ENCODE measurements at regions not wholly inside any gene's neighbourhood (a gene's known extent, or its start where the extent isn't known, plus 50 kb on each side); places are given as distances from the start of the nearest gene placed in this dataset.

DNA sequence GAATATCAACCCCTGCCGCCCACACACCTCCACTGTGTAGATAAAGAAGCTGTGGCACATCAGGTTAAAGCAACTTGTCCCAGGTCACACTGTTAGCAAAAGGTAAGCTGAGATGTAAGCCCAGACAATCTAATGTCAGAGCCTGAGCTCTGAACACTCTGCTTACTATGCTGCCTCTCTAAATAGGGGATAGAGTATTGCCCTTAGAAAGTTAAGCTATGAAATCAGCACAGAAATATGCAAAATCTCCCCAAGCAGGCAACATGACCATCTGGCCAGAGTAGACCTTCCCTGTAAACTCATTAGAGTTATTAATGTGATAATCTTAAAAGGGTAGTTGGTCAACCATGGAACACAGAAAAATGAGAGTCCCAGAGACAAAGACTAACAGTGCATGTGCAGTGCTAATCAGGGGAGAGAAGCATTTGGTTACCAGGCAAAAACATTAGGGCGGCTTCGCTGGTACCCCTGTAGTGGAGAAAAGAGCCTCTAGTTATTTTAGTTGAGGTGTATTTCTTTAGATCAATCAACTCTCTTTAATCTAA, 171.0 kb downstream of the BTG1 start:
- TF ChIP-seq CTCF (IDR thresholded peaks at IDR 0.05; ENCODE audit: low read depth, low read length), result no peak
- no peak for DNase-seq (ENCODE audit: low read depth, low spot score)
- ChIA-PET CTCF (interaction anchor here (1.1 to 1.8 kb wide), 2 partner anchors 163 to 397 kb away, joined by 3 to 6 read pairs; no protein-coding TSS in a partner anchor), POLR2A (interaction anchor here (2.8 kb wide), 1 partner anchor 171 kb away, joined by 10 read pairs; the partner anchor contains the start of gene BTG1)
- H3K27me3 ChIP-seq (ENCODE audit: control insufficient read depth, insufficient read depth, low read length), result no peaks in the 10 kb centered on the region
- no peak overlapping the region for H3K4me3 ChIP-seq (ENCODE audit: low read depth, low read length)
- no peak overlapping the region for H3K27ac ChIP-seq (ENCODE audit: low read depth, low read length)
- no peaks in the 10 kb centered on the region; the same call in 1 of the 2 replicates for H3K9me3 ChIP-seq (ENCODE audit: control insufficient read depth, insufficient read depth, low read length)

- no peak for TF ChIP-seq CTCF (IDR thresholded peaks at IDR 0.05; ENCODE audit: low read depth, low read length)
- Histone ChIP-seq H3K4me3 (ENCODE audit: low read depth, low read length) (no peak overlapping the region), H3K27ac (ENCODE audit: low read depth, low read length) (no peak overlapping the region), H3K9me3 (ENCODE audit: control insufficient read depth, insufficient read depth, low read length) (no peaks in the 10 kb centered on the region; the same call in 1 of the 2 replicates), H3K27me3 (ENCODE audit: control insufficient read depth, insufficient read depth, low read length) (no peaks in the 10 kb centered on the region)
- ChIA-PET POLR2A (interaction anchor here (2.8 kb wide), 1 partner anchor 172 kb away, joined by 10 read pairs; the partner anchor contains the start of gene BTG1), CTCF (interaction anchor here (1.8 kb wide), 1 partner anchor 163 kb away, joined by 6 read pairs; no protein-coding TSS in a partner anchor)
- DNase-seq (ENCODE audit: low read depth, low spot score), result no peak
Observed at GRCh38 chr12:91973813-91974212, 171.8 kb downstream of the BTG1 start.

DNA sequence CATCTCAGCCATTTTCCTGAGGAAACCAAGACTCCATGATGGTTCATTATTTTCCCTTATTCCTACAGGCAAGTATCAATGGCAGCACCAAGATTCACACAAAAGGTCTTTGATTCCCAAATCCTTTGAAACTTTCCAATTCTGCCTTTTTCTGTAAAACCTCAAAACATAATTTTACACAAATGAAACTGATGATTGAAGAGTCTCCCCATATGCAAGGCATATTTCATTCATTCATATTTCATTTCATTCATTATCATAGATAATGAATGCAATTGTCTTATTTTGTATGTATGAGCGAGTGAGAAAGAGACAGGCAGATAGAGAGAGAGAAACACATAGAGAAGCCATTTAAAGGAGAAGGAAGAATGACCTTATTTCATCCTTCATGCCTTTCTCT, 172.8 kb downstream of the BTG1 start:
- Histone ChIP-seq H3K4me3 (ENCODE audit: low read depth, low read length) (no peak overlapping the region), H3K27ac (ENCODE audit: low read depth, low read length) (no peak overlapping the region), H3K9me3 (ENCODE audit: control insufficient read depth, insufficient read depth, low read length) (no peaks in the 10 kb centered on the region; the same call in 1 of the 2 replicates), H3K27me3 (ENCODE audit: control insufficient read depth, insufficient read depth, low read length) (no peaks in the 10 kb centered on the region)
- POLR2A ChIA-PET, result no interaction called here
- no peak for DNase-seq (ENCODE audit: low read depth, low spot score)
- CTCF ChIA-PET, result no interaction called here
- TF ChIP-seq CTCF (IDR thresholded peaks at IDR 0.05; ENCODE audit: low read depth, low read length), result no peak

DNA sequence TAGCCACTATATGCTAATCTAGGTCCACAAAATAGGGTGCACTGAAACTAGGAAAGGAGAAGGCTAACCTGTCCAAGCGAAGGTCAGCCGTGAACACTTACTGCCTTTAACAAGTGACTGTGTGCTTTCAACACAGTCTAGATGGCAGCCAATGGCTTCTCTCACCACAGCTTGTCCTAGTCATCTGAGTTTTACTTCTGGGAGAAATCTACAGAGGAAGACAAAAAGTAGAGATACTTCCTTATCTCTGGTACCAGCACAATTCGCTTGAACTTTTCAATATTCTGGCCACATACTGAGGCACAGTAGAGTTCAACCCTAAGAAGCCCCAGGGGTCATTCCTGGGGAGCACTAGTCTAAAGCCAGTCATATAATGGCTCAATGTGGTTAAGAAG, 176.9 kb downstream of the BTG1 start:
- no peak for TF ChIP-seq CTCF (IDR thresholded peaks at IDR 0.05; ENCODE audit: low read depth, low read length)
- POLR2A ChIA-PET, result no interaction called here
- Histone ChIP-seq H3K4me3 (ENCODE audit: low read depth, low read length) (no peak overlapping the region), H3K27ac (ENCODE audit: low read depth, low read length) (no peak overlapping the region), H3K27me3 (ENCODE audit: control insufficient read depth, insufficient read depth, low read length) (no peaks in the 10 kb centered on the region), H3K9me3 (ENCODE audit: control insufficient read depth, insufficient read depth, low read length) (no peaks in the 10 kb centered on the region; the same call in 1 of the 2 replicates)
- CTCF ChIA-PET, result no interaction called here
- DNase-seq (ENCODE audit: low read depth, low spot score), result no peak

- POLR2A ChIA-PET, result interaction anchor here (0.7 kb wide), 1 partner anchor 85 kb away, joined by 5 read pairs; no protein-coding TSS in a partner anchor
- no peak for TF ChIP-seq CTCF (IDR thresholded peaks at IDR 0.05; ENCODE audit: low read depth, low read length)
- no peak overlapping the region for H3K27ac ChIP-seq (ENCODE audit: low read depth, low read length)
- DNase-seq (ENCODE audit: low read depth, low spot score), result no peak
- H3K4me3 ChIP-seq (ENCODE audit: low read depth, low read length), result no peak overlapping the region
- H3K27me3 ChIP-seq (ENCODE audit: control insufficient read depth, insufficient read depth, low read length), result no peaks in the 10 kb centered on the region
- no peaks in the 10 kb centered on the region; the same call in 1 of the 2 replicates for H3K9me3 ChIP-seq (ENCODE audit: control insufficient read depth, insufficient read depth, low read length)
- CTCF ChIA-PET, result no interaction called here
Observed at GRCh38 chr12:91968076-91968776, 177.4 kb downstream of the BTG1 start.

All from AG04450 (cell line).